Cardiac muscle cell (in vitro differentiated cells and primary cell): ENCODE measurements at regions not wholly inside any gene's neighbourhood (a gene's known extent, or its start where the extent isn't known, plus 50 kb on each side); places are given as distances from the start of the nearest gene placed in this dataset.

Source experiments
- DNase-seq, 2 donors: peaks; one replicate each; pipeline versions ENCODE4 v3.0.0 to v3.0.0-alpha.2; 2010 to 2017; ENCODE audit warnings: low read depth in 1 of 2, low spot score in 1 of 2
- H3K27ac ChIP-seq: fragments of 200-600 bp; sonication (generic); 2 replicates; pipeline ENCODE4 v1.5.1; 2016
- H3K27me3 ChIP-seq: fragments of 200-600 bp; sonication (generic); 2 replicates; pipeline ENCODE4 v1.6.0; 2016; ENCODE audit warnings: control low read depth
- H3K36me3 ChIP-seq: fragments of 200-600 bp; sonication (generic); 2 replicates; pipeline ENCODE4 v1.5.1; 2016; ENCODE audit warnings: control low read depth
- H3K4me1 ChIP-seq: fragments of 200-600 bp; sonication (generic); 2 replicates; pipeline ENCODE4 v1.8.1; 2017; ENCODE audit warnings: low read depth, mild to moderate bottlenecking, mixed run types
- H3K4me3 ChIP-seq: fragments of 200-600 bp; sonication (generic); 2 replicates; pipeline ENCODE4 v1.5.1; 2016; ENCODE audit warnings: mild to moderate bottlenecking
- H3K9me3 ChIP-seq: fragments of 200-600 bp; sonication (generic); 2 replicates; pipeline ENCODE4 v1.5.1; 2017; ENCODE audit warnings: low read depth, mild to moderate bottlenecking, control low read depth
- TF ChIP-seq, protein P1 (sequence below): IDR thresholded peaks from 2 replicates; pipeline ENCODE4 v1.5.1; 2012; ENCODE audit warnings: low read depth, mild to moderate bottlenecking, low read length

DNA sequence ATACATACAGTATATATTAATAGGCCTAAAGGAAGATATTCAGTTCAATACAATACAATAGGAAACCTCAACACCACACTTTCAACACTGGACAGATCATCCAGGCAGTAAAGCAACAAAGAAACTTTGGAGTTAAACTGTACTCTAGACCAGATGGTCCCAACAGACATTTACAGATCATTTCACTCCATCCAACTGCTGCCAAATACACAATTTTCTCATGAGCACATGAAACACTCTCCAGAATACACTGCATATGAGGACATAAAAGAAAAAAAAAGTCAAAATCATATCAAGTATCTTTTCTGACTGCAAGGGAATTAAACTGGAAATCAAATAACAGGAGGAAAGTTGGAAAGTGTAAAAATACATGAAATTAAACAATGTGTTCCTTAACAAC, 607.5 kb upstream of the BRINP3 start:
- DNase-seq, result no peak
- H3K27ac ChIP-seq, result no peak overlapping the region
- H3K27me3 ChIP-seq, result no peaks in the 10 kb centered on the region
- TF ChIP-seq, protein P1, sequence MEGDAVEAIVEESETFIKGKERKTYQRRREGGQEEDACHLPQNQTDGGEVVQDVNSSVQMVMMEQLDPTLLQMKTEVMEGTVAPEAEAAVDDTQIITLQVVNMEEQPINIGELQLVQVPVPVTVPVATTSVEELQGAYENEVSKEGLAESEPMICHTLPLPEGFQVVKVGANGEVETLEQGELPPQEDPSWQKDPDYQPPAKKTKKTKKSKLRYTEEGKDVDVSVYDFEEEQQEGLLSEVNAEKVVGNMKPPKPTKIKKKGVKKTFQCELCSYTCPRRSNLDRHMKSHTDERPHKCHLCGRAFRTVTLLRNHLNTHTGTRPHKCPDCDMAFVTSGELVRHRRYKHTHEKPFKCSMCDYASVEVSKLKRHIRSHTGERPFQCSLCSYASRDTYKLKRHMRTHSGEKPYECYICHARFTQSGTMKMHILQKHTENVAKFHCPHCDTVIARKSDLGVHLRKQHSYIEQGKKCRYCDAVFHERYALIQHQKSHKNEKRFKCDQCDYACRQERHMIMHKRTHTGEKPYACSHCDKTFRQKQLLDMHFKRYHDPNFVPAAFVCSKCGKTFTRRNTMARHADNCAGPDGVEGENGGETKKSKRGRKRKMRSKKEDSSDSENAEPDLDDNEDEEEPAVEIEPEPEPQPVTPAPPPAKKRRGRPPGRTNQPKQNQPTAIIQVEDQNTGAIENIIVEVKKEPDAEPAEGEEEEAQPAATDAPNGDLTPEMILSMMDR, result no peak
- H3K36me3 ChIP-seq, result no peaks in the 10 kb centered on the region
- no peak overlapping the region for H3K4me3 ChIP-seq
- no peaks in the 10 kb centered on the region for H3K9me3 ChIP-seq
- no peaks in the 10 kb centered on the region for H3K4me1 ChIP-seq

DNA sequence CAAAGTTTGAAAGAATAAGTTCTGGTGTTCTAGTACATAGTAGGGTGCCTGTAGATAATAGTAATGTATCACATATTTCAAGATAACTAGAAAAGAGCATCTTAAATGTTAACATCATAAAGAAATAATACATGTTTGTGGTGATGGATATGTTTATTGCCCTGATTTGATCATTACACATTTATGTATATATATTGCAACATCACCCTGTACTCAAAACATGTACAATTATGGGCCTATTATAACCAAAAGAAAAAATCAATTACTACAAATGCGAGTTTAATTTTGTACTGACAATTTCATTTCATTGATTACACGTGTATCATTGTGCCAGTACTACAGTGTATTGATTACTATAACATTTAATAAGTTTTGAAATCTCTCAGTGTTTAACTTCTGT, 609.2 kb upstream of the BRINP3 start:
- no peak for DNase-seq
- TF ChIP-seq, protein P1, result no peak
- Histone ChIP-seq H3K9me3 (no peaks in the 10 kb centered on the region), H3K4me3 (no peak overlapping the region), H3K4me1 (no peaks in the 10 kb centered on the region), H3K27ac (no peak overlapping the region), H3K36me3 (no peaks in the 10 kb centered on the region), H3K27me3 (no peaks in the 10 kb centered on the region)

DNA sequence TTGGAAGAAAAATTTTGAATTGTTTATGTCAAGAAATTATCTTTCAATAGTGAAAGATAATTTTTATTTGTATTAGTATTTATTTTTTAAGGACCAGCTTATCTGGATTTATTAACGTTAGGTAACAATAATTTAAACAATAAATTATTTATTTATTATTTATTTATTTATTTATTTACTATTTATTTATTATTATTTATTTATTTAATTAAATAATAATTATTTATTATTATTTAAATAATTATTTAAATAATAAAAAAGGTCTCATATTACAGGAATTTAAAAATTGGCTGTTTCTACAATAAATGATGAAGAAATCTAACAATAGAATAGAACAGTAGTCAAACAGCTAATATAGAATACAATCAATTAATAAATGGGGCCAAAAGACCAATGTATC, 618.7 kb upstream of the BRINP3 start:
- no peak for DNase-seq
- Histone ChIP-seq H3K36me3 (no peaks in the 10 kb centered on the region), H3K27me3 (no peaks in the 10 kb centered on the region), H3K27ac (no peak overlapping the region), H3K4me3 (no peak overlapping the region), H3K4me1 (no peaks in the 10 kb centered on the region), H3K9me3 (no peaks in the 10 kb centered on the region)
- TF ChIP-seq, protein P1, result no peak

DNA sequence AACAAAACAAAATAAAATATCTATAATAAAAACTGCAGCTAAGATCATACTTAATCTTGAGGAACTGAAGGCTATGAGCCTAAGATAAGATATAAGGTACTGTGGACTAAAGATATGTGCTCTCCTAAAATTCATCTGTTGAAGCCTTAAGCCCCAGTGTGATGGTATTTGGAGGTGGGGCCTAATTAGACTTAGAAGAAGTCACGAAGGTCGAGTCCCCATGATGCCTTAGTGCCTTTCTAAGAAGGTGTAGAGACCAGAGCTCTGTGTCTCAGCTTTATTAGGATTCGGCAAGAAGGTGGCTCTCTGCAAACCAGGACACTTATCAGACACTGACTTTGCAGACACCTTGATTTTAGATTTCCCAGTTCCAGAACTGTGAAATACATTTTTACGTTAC, 622.0 kb upstream of the BRINP3 start:
- no peak for DNase-seq
- Histone ChIP-seq H3K9me3 (no peaks in the 10 kb centered on the region), H3K36me3 (no peaks in the 10 kb centered on the region), H3K4me1 (no peaks in the 10 kb centered on the region), H3K27ac (no peak overlapping the region), H3K4me3 (no peak overlapping the region), H3K27me3 (no peaks in the 10 kb centered on the region)
- TF ChIP-seq, protein P1, result no peak

DNA sequence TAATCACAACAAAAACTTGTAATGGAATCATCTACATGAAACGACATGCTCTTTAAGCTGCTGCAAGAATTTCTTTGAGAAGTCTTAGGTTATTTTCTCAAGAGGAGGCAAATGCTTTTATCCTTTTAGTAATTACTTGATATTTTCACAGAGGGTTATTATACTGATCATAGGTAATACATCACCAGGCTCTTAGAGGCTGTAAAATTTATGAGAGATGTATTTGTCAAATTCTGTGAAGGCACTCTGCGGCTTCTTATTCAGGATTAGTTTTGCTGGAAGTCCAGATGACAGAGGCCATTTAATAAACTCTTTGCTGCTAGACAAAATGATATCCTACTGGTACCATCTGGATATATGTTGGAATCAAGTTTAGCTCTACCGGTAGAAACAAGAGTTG, 624.3 kb upstream of the BRINP3 start:
- no peaks in the 10 kb centered on the region for H3K9me3 ChIP-seq
- no peaks in the 10 kb centered on the region for H3K36me3 ChIP-seq
- H3K4me3 ChIP-seq, result no peak overlapping the region
- H3K27me3 ChIP-seq, result no peaks in the 10 kb centered on the region
- TF ChIP-seq, protein P1, result no peak
- H3K4me1 ChIP-seq, result no peaks in the 10 kb centered on the region
- H3K27ac ChIP-seq, result no peak overlapping the region
- DNase-seq, result no peak

DNA sequence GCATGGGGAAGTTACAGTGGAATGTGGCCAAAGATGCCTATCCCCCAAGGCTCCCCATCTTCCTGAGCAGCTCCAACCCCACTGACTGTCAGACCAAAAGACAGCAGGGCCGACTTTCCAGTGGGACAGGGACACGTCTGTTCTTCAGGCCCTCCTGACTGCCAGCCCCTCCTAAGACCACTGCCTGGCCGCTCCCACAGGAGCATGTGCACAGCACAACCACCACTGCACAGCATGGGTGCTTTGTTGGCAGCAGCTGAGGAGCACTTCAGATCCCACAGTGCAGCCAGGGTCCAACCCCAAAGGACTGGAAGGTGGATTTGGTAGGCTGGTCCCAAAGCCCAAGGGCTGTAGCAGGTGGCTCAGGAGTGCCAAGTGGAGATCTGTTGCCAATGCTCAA, 648.3 kb upstream of the BRINP3 start:
- Histone ChIP-seq H3K27ac (no peak overlapping the region), H3K9me3 (no peaks in the 10 kb centered on the region), H3K4me3 (no peak overlapping the region), H3K36me3 (no peaks in the 10 kb centered on the region), H3K4me1 (no peaks in the 10 kb centered on the region), H3K27me3 (no peaks in the 10 kb centered on the region)
- TF ChIP-seq, protein P1, result no peak
- DNase-seq, result no peak
